B cell (primary cell): ENCODE measurements at regions not wholly inside any gene's neighbourhood (a gene's known extent, or its start where the extent isn't known, plus 50 kb on each side); places are given as distances from the start of the nearest gene placed in this dataset.

Source experiments
- CTCF ChIP-seq: fragments of 200-600 bp; IDR thresholded peaks from one replicate; pipeline ENCODE4 v1.8.0; 2022; ENCODE audit warnings: antibody characterized with exemption, mild to moderate bottlenecking
- EZH2 ChIP-seq: IDR thresholded peaks from 2 replicates; pipeline ENCODE4 v1.6.1; 2012; ENCODE audit warnings: borderline replicate concordance, low read depth, mild to moderate bottlenecking, moderate library complexity, low read length; ENCODE audit not compliant: insufficient read depth, poor library complexity, severe bottlenecking

GRCh38 chr2:234302664-234302991, 194.3 kb downstream of the ARL4C start:
- no peak for TF ChIP-seq CTCF
- TF ChIP-seq EZH2, result no peak
